T47D (cell line): ENCODE measurements at regions not wholly inside any gene's neighbourhood (a gene's known extent, or its start where the extent isn't known, plus 50 kb on each side); places are given as distances from the start of the nearest gene placed in this dataset.
"Not testable (repeated sequence)": the region's sequence is repeated elsewhere in the genome, so short reads cannot be mapped to it uniquely, and the experiment has no call there.

ENCODE experiments used
- DNase-seq, 2 experiments: peaks; one replicate each; pipeline versions ENCODE4 v3.0.0 to v3.0.0-alpha.2; 2011 to 2012; ENCODE audit warnings: low read depth in 1 of 2, low spot score in 1 of 2
- JUND ChIP-seq: IDR thresholded peaks from 2 replicates; pipeline ENCODE4 v1.6.1; 2012; ENCODE audit warnings: low read depth
- in situ Hi-C: cut with HindIII; loops from 2 replicates; pipeline ENCODE4 v1.10.0; 2016; ENCODE audit warnings: low sequenced_read_pairs, low pct_unique_long_range_greater_than_20kb

DNA sequence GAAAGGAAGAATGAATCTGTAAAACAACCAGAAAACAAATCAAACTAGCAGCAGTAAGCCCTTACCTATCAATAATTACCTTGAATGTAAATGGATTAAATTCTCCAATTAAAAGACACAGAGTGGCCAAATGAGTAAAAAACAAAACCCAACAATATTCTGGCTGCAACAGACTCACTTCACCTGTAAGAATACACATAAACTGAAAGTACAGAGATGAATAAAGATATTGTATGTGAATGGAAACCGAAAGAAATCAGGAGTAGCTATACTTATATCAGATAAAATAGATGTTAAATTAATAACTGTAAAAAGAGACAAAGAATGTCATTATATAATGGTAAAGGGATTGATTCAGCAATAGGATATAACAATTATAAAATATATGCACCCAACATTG, 514.5 kb upstream of the DPPA4 start:
- TF ChIP-seq JUND = no peak
- no peak for DNase-seq
- in situ Hi-C loops = no loop called here

DNA sequence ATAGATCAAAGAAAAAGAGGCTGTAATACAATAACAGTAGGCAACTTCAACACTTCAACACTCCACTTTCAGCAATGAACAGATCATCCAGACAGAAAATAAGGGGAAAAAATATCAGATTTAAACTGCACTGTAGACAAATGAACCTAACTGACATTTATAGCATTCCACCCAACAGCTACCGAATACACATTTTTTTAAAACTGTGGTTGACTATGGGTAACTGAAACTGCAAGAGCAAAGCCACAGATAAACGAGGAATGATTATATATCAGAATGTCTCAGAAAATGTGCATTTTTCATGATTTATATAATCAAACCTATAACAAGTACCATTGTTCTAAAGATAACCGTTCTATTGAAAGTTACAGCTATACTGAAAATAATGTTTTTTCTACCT, 514.9 kb upstream of the DPPA4 start:
- no peak for TF ChIP-seq JUND
- DNase-seq = no peak
- in situ Hi-C loops = no loop called here

DNA sequence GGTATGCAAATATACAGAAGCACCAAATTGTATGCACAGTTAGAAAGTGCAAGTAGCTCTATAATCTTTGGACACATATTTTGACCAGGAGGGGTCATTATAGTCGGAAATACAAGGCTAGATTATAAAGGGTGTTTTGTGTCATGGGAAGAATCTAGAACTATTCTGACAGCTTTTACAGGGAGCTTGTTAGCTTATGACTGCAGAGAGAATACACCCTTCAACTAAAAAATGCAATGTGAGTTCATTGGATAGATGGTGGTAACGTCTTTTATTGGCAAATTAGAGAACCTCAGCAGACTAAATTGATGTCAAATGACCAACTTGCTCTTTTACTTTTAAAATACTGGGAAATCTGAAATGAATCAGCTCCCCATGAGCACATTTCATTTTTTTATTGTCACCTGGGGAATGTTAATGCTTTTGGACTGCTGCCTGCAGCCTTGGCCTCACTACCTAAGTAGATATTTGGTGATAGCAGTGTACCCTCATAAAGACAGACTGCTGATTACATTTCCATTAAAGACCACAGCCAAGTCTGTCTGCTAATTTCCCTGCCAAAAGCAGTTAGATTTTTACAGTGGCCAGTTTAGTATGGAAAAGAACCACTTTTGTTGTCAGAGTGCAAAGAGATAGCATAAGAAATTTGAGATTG, 515.9 kb upstream of the DPPA4 start:
- no peak for TF ChIP-seq JUND
- no peak for DNase-seq
- in situ Hi-C loops = no loop called here

DNA sequence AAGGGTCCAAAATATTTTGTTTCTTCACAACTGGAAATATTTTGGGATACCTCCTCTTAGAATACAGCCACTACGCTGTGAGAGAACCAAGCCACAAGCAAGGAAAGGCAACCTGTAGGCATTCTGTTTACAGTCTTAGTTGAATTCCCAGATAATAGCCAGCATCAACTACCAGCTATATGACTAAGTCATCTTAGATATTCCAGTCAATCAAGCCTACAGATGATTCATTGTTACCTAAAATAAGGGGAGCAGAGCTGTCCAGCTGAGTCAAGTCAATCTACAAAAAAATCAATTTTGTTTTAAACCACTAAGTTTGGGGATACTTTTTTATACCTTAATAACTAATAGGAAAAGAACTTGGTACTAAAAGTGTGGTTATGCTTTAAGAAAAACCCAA, 526.4 kb upstream of the DPPA4 start:
- no peak for TF ChIP-seq JUND
- no peak for DNase-seq
- in situ Hi-C loops = no loop called here

DNA sequence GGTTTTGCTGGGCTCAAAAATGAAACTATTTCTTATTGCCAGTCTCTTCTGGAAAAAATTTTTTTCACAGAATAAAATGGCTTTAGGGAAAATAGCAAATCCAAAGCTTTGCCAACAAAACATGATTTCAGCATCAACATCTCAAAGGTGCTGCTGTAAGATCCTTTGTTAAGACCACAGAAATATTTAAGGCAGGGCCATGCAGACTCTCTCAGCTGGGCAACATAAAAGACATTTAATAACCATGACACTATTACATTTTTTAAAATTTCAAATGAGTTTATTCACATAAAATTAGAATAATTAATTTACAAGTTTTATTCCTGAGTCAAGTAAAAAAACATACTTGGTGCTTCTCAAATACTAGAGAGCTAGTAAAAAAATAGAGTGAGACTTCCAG, 527.1 kb upstream of the DPPA4 start:
- in situ Hi-C loops = no loop called here
- no peak for DNase-seq
- no peak for TF ChIP-seq JUND

DNA sequence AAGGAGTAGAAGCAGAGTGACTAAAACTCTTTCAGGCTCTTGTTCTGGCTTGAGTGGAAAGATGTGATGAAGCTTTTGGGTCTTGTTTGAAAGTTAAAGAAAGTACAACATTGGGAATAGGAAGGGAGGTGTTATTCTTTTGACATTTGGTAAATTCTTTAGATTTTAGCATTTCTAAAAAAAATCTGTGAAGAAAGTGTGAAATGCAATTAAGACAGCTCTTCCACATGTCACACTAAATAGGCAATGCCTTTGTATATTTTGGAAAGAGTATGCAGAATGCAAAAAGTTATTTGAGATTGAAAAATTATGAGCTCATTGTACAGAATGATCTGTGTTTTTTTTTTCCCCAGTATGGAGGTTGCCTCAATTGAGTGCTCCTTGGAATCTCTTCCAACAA, 532.2 kb upstream of the DPPA4 start:
- TF ChIP-seq JUND = no peak
- no peak for DNase-seq
- in situ Hi-C loops = no loop called here

DNA sequence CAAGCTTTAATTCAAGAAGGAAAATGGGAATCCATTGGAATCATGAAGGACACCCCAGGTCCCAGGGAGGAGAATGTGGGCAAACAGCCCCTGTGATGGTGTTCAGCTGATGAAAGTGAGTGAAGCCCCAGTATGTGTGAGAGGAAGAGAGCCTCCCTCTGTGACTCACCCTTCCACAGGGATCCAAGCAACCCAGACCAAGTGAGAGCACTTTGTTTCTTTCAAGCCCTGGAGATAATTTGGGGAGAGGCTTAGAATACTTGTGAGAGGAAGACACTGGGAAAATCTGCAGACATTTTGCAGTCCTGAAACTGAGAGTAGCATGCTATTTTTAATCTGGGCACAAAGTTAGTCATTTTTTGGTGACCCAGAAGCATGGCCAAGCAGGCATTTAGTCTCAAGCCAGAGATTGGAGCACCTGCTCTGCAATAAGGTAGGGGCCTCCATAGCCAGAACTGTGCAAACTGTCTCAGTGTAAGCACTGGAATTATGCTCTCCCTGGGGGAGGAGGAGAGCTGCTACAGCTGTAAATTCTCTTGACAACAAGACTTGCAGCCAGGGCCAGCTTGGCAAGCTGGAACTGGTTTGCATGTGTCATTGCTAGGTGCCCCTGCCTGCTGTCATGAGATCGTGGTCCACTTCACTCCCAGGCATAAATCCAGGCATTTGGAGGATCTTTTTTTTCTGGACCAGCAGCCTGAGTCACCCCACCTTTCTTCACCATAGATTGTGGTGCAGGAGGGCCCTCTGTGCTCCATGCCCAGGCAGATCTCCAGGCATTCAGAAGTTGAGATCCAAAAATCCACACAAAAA, 537.8 kb upstream of the DPPA4 start:
- no peak for DNase-seq
- in situ Hi-C loops = no loop called here
- no peak for TF ChIP-seq JUND

DNA sequence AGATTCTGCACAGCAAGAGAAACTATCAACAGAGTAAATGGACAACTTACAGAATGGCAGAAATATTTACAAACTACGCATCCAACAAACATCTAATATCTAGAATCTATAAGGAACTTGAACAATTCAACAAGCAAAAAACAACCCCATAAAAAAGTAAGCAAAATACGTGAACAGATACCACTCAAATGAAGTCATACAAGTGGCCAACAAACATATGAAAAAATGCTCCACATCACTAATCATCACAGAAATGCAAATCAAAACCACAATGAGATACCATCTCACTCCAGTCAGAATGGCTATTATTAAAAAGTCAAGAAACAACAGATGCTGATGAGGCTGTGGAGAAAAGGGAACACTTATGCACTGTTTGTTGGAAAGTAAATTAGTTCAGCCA, 540.3 kb upstream of the DPPA4 start:
- in situ Hi-C loops, DNase-seq: not testable (repeated sequence)

DNA sequence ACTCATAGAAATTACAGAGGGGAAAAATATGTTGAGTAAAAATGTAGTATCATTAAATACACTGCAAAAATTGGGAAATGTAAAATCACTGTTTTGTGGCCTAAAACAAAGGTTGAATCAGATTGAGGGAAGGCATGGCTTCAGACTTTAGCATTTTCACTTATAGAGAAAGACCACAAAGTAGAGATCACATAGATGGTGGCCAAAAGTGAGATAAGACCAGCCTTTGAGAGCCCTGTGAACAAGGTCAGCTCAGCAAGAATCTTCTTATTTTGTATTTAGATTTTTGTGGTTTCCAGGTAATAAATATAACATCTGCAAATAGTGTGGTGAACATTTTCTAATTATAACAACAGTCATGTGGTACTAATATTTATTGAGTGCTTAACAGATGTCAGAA, 544.8 kb upstream of the DPPA4 start:
- TF ChIP-seq JUND = no peak
- in situ Hi-C loops = no loop called here
- DNase-seq = no peak

DNA sequence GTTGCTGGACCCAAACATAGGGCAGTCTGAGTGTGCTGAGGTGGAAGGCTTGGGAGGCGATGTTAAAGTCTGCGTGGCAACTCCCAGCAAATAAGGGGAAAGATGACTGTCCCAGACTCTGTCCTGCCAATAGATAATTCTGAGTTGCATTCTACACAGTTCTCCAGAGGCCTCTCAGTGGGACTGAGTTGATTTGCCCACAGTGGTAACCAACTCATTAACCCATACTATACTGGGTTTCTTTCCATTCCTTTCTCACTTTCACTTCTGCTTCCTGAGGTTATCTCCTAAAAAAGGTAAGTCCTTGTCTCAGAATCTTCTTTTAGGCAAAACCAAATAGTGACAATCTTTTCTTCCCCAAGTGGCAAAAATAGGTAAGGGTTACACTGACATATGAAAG, 549.9 kb upstream of the DPPA4 start:
- DNase-seq = no peak
- in situ Hi-C loops = no loop called here
- no peak for TF ChIP-seq JUND

DNA sequence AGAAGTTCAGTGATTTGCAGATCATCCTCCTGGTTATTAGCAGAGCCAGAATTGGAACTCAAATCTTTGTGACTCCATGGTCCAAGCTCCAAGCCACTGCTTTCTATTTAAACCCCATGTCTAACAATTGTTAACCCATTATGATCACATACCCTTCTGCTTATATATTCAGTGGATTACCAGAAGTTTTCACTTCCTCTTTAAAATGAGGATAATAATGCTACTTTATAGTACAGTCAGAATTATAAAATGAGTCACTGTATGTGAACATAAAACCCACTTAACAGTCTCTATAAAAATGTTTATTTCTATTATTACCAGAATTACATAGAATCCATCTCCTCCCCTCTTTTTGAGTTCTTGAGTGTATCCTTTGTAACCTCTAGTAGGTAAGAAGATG, 550.7 kb upstream of the DPPA4 start:
- no peak for DNase-seq
- TF ChIP-seq JUND = no peak
- in situ Hi-C loops = no loop called here

DNA sequence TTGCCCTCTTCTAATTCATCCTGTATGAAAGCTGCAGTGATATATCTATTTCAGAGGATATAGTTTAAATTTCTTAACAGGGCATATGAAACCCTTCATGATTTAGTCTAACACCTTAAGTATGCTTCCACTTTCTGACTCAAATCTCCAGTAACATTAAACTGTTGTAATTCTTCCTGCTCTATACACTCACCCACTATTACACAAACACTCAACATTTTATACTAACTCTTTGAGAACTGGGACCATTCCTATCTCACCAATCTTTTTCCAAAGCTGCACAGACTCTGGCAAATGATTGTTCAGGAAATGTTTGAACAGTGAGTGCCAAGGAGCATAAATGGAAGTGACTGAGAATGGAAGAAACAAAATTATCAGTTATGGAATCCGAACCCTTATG, 560.4 kb upstream of the DPPA4 start:
- in situ Hi-C loops = no loop called here
- DNase-seq = no peak
- TF ChIP-seq JUND = no peak

DNA sequence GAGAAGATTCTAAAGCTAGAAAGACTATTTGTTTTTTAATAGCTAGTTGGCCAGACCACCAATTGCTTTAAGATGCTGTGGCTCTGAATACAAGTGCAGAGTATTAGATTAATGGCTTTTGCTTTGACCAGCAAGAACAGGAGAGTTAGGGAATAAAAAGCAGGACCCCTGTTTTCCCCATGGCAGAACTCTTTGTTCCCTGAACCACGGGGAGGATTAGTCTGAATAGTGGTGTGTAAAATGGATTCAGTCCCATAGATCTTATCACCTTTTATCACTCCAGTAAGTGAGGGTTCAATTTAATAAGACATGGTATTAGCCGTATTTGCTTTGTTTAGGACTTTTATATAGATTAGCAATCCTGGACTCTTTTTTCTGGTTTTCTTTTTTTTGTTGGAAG, 562.6 kb upstream of the DPPA4 start:
- no peak for TF ChIP-seq JUND
- no peak for DNase-seq
- in situ Hi-C loops = no loop called here

DNA sequence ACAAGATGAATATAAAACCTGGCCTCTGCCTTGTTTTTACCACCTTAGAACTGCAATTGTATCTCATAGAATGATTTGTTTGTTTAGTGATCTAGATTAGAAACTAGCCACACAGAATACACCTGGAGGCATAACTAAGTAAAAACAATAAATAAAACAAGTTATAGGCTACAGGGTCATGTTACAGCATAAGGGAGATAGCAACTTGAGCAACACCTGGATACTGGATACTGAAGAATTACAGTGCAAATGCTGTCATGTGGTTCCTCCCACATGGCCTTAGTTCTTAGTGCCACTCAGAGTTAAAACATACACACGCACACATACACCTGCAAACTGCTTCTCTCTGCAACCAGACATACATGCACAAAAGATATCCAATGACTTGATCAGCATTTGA, 563.4 kb upstream of the DPPA4 start:
- in situ Hi-C loops = no loop called here
- no peak for TF ChIP-seq JUND
- peak in 1 of 2 experiments; percentile 5 for DNase-seq
